Right cardiac atrium (tissue), 5 donors: ENCODE measurements at regions not wholly inside any gene's neighbourhood (a gene's known extent, or its start where the extent isn't known, plus 50 kb on each side); places are given as distances from the start of the nearest gene placed in this dataset.

Source experiments
- ATAC-seq, 2 donors: fragments of 200-7000 bp; cut with Tn5 transposase; one replicate each; pipeline versions ENCODE4 v1.8.0 to v1.9.1; 2020; ENCODE audit warnings: moderate library complexity in 2 of 2, mild to moderate bottlenecking in 1 of 2
- DNase-seq, 3 donors: peaks; one replicate each; pipeline ENCODE4 v3.0.0-alpha.2; 2020
- H3K27ac ChIP-seq: one replicate; pipeline ENCODE4 v1.5.1; 2013; ENCODE audit warnings: mild to moderate bottlenecking, low read length, control low read depth, moderate library complexity
- H3K27me3 ChIP-seq: one replicate; pipeline ENCODE4 v1.6.1; 2013; ENCODE audit not compliant: control insufficient read depth, insufficient read depth
- H3K4me1 ChIP-seq: one replicate; pipeline ENCODE4 v1.6.1; 2013; ENCODE audit warnings: low read length; ENCODE audit not compliant: control insufficient read depth, insufficient read depth
- H3K4me3 ChIP-seq: one replicate; pipeline ENCODE4 v1.5.1; 2013; ENCODE audit warnings: low read length, control low read depth
- H3K9me3 ChIP-seq: one replicate; pipeline ENCODE4 v1.6.1; 2013; ENCODE audit warnings: low read length; ENCODE audit not compliant: control insufficient read depth
- WGBS: extraction: QIAGEN DNeasy Blood & Tissue Kit; methylation state at CpG from one replicate; pipeline ENCODE4 v1.1.7; 2013; 5-methylcytosine and 5-hydroxymethylcytosine counted together
- intact Hi-C, 4 donors: fragments of 100-400 bp; cut with DNase I; formaldehyde crosslinking; loops; one replicate each; pipeline versions ENCODE4 v1.11.0 to v1.14.0; 2022 to 2023
- donor health status: healthy with polysubstance abuse.
- donor health status: DM: no; HTN: yes; CAD: no.
- donor health status: DM: no; HTN: no; CAD: no.
- donor health status: DM: no; HTN: yes; CAD: no; lungs with severe emphysema.
- donor health status: DM: yes; HTN: yes; CAD: no.

DNA sequence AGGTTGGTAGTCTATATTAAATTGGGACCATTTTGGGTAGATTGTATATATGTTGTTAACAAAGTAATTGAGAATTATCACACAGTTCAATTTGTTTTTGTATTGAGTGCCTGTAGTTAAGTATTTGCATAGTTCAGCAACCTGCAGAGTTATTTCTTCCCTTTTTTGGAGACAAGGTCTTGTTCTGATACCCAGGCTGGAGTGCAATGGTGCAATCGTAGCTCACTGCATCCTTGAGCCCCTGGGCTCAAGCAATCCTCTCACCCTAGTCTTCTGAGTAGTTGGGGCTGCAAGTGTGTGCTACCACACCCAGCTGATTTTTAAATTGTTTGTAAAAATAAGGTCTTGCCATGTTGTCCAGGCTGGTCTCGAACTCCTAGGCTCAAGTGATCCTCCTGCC lies 250.5 kb downstream of the UTRN start:
- Histone ChIP-seq H3K4me1 (no peaks in the 10 kb centered on the region), H3K27ac (no peak overlapping the region), H3K4me3 (no peak overlapping the region), H3K9me3 (no peaks in the 10 kb centered on the region), H3K27me3 (no peaks in the 10 kb centered on the region)
- ATAC-seq (no peak), DNase-seq (no peak)
- 94% methylated on average over 2 of the region's 2 CpGs for WGBS
- intact Hi-C loops = no loop called here

DNA sequence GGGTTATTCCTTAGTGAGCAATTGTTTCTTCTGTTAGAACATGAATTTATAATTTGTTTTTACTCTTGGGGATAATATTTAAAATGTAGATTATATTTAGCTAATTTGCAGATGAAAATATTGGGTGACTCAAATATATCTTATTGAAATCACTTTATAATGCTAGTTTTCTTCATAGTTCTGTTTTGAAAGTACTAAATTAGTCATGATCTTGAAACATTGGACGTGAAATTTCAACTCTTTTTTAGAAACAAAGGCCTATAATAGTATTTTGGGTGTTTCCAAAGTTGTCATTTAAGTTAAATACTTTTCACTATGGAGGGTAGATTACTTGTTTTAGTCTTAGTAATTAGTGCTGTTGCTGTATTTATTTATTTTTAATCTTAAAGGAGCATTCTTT lies 250.9 kb downstream of the UTRN start:
- WGBS = 78% methylated on average over 1 of the region's 1 CpG
- Histone ChIP-seq H3K9me3 (no peaks in the 10 kb centered on the region), H3K27me3 (no peaks in the 10 kb centered on the region), H3K4me1 (no peaks in the 10 kb centered on the region), H3K4me3 (no peak overlapping the region), H3K27ac (no peak overlapping the region)
- DNase-seq (no peak), ATAC-seq (no peak)
- intact Hi-C loops = no loop called here

DNA sequence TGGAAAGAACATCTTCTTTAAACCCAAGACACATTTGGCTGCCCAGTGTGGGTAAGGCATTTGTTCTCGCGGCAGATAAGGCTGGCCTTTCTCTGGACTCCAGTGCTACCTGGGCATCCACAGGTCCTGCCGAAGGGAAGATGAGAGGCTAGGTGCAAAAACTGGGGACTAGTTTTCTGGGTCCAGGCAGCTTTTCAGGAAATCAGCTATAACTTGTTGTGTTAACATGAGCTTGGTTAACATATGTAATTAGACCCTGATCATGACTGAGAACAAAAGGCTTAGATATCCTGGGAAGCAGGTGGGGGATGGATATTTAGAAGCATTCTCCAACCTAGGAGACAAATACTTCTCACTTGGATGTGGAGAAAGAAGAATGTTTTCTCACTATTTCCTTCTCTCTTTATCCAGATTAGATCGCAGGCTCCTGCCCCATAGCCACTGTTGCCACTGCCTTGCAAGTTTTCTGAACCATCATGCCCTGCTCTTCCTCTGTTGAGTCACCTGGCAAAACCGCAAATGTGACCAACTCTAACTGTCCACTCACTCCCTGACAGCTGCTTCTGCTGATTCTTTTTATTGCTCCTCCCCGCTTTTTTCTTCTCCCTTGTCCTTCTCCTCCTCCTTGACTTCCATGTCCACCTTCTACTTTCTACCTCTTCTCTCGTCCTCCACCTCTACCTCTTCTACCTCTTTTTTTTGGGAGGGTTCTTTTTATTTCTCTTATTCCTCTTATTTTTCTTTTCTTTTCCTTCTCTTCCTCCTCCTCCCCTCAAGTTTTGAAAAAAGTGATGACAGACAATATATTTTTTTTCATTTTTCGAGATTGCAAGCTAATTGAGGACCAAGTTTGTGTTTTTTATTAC lies 258.1 kb downstream of the UTRN start:
- no peak for ATAC-seq
- 90% methylated on average over 8 of the region's 8 CpGs for WGBS
- no peak for DNase-seq
- Histone ChIP-seq H3K4me3 (no peak overlapping the region), H3K27ac (no peak overlapping the region), H3K27me3 (no peaks in the 10 kb centered on the region), H3K9me3 (no peaks in the 10 kb centered on the region), H3K4me1 (no peaks in the 10 kb centered on the region)
- intact Hi-C loops = no loop called here

DNA sequence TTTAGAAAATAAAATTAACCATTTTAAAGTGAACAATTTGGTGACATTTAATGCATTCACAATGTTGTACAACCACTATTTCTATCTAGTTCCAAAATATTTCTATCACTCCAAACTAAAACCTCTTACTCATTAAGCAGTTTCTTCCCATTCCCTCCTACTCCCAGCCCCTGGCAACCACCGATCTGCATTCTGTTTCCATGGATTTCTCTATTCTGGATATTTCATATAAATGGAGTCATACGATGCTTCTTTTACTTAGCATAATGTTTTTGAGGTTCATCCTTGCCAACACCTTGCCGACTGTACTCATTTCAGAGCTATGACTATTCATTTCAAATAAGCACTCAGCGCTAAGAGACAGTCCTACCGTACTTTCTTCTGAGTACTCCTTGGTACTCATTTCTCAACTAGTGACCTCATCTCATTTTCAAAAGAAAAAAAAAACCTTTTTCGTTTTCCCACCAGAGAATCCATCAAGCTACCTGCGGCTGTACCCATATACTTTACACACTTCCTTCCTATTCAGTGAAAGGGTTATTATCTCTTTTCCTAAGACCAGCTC lies 259.2 kb downstream of the UTRN start:
- Histone ChIP-seq H3K4me1 (no peaks in the 10 kb centered on the region), H3K27ac (no peak overlapping the region), H3K9me3 (no peaks in the 10 kb centered on the region), H3K4me3 (no peak overlapping the region), H3K27me3 (no peaks in the 10 kb centered on the region)
- ATAC-seq (no peak), DNase-seq (no peak)
- intact Hi-C loops = no loop called here
- WGBS = 97% methylated on average over 7 of the region's 7 CpGs

DNA sequence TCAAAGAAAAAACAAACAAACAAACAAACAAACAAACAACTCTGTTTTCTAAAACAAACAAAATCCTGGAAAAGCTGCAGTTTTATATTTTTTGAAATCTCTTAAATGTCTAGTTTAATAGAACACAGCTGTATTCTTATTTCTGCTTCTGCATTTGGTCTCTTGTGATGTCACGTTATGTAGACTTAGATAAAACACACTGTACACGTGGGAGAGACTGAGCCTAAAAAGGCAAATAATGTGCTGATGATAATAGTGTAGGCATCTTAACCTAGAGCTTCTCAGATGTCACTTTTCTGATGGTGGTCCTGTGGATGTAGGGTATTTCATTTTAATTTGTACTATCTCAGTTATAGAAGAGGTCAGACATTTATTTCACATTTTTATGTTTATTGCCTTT lies 261.7 kb downstream of the UTRN start:
- 52% methylated on average over 2 of the region's 2 CpGs for WGBS
- DNase-seq (no peak), ATAC-seq (no peak)
- H3K9me3 ChIP-seq = no peaks in the 10 kb centered on the region
- no peaks in the 10 kb centered on the region for H3K27me3 ChIP-seq
- intact Hi-C loops = no loop called here
- H3K4me3 ChIP-seq = no peak overlapping the region
- no peaks in the 10 kb centered on the region for H3K4me1 ChIP-seq
- no peak overlapping the region for H3K27ac ChIP-seq

DNA sequence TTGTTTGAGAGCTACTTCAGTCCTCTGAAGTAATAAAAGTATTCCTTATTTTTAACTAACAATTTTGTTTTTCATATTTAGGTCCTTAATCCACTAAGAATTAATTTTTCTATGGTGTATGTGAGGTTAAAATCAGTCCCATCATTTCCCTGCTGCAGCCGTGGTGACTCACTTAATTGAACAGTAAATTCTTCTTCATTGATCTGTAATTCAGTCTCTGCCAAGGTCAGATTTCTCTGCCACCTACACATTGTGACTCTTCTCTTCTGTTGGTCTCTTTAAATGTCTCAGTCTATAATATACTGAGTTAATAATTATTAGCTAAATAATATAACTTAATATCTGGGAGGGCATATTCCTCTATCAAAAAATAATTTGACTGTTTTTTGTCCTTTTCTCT lies 262.3 kb downstream of the UTRN start:
- H3K27ac ChIP-seq = no peak overlapping the region
- no peaks in the 10 kb centered on the region for H3K27me3 ChIP-seq
- no peak for ATAC-seq
- H3K4me3 ChIP-seq = no peak overlapping the region
- H3K9me3 ChIP-seq = no peaks in the 10 kb centered on the region
- no peak for DNase-seq
- intact Hi-C loops = no loop called here
- WGBS = 73% methylated on average over 1 of the region's 1 CpG
- H3K4me1 ChIP-seq = no peaks in the 10 kb centered on the region

DNA sequence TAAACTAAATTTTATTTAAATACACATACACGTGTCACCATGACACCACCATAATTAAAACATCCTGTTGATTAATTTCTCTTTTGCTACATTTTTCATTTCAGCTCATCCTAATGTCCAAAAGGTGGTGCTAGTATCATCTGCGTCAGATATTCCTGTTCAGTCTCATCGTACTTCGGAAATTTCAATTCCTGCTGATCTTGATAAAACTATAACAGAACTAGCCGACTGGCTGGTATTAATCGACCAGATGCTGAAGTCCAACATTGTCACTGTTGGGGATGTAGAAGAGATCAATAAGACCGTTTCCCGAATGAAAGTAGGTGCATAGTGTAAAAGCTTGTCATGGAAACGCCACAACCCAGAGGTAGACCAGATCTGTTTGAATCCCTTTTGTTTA lies 263.4 kb downstream of the UTRN start:
- H3K4me1 ChIP-seq = no peaks in the 10 kb centered on the region
- no peak for DNase-seq

DNA sequence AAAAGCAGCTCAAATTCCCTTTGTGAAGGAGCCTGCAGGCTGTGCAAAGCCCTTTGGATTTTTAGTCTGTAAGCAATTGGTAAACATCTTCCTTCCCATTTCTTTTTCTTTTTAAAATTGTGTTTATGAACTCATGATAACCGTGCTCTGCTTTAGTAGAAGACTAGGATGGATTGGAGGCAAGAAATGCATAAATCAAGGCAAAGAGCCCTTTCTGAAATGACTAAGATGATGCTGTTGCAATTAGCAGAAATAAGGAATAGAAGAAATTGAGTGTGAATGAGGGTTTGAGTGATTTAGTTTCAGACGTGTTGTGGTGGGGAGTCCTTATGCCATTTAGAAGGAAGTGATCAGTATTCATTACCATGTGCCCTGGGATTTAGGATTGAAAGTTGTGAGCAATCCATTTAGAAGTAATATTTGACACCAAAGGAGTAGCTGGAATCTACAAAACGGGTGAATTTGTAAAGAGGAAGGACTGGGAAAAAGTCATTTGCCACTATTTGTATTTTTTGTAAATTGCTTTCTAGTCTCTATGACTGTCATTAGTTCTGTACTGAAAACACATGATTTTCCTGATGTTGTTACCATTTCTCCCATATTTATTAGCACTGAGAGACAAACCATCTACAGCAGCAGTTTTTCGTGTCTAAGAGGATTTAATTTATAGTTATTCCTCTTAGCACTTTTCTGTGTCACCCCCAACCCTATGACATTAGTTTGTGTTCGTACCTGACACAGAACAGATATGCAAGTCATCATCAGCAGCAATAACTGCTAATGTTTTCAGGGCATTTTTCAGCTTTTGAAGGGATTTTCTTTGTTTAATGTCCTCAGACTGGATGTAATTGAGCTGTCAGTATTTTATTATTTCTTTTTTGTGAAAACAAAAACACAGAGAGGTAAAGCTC lies 265.0 kb downstream of the UTRN start:
- no peak for ATAC-seq
- 94% methylated on average over 5 of the region's 5 CpGs for WGBS
- Histone ChIP-seq H3K4me3 (no peak overlapping the region), H3K27ac (no peak overlapping the region), H3K27me3 (no peaks in the 10 kb centered on the region), H3K9me3 (no peaks in the 10 kb centered on the region), H3K4me1 (no peaks in the 10 kb centered on the region)
- DNase-seq = no peak
- intact Hi-C loops = no loop called here

More for the DNA sequence above, 263.4 kb downstream of the UTRN start:
- Histone ChIP-seq H3K27ac (no peak overlapping the region), H3K27me3 (no peaks in the 10 kb centered on the region), H3K9me3 (no peaks in the 10 kb centered on the region), H3K4me3 (no peak overlapping the region)
- ATAC-seq = no peak
- WGBS = 92% methylated on average over 9 of the region's 9 CpGs
- intact Hi-C loops = no loop called here

DNA sequence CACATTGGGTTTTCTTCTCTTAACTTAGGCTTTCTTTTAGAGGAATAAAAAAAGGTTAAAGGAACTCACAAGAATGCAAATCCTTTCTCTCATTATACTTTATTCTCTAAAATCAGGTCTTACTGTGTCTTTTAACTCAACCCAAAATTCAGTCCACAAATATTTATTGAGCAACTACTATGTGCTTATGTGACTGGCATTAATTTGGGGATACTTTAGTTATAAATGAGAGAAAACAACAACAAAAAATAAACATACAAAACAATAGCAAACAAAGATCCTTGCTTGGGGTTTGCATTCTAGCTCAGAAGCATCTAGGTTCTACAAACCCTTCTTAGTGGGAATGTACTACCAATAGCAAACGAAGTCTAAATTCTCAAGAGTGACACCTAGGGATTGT lies 266.2 kb downstream of the UTRN start:
- no peaks in the 10 kb centered on the region for H3K4me1 ChIP-seq
- H3K27me3 ChIP-seq = no peaks in the 10 kb centered on the region
- intact Hi-C loops = no loop called here
- DNase-seq (no peak), ATAC-seq (no peak)
- WGBS = 90% methylated on average over 1 of the region's 1 CpG
- H3K27ac ChIP-seq = no peak overlapping the region
- H3K4me3 ChIP-seq = no peak overlapping the region
- no peaks in the 10 kb centered on the region for H3K9me3 ChIP-seq

DNA sequence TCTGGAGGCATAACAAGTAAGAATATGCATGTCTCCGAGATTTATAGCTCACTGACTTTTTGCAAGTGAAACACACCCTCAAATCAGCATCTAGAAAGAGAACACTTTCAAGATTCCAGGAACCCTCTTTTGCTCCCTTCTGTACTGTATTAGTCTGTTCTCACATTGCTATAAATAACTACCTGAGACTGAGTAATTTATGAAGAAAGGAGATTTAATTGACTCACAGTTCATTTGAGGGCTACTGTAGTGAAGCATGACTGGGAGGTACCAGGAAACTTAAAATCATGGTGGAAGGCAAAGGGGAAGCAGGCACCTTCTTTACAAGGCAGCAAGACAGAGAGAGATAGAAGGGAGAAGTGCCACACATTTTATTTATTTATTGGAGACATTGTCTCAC lies 269.9 kb downstream of the UTRN start:
- intact Hi-C loops = no loop called here
- DNase-seq (no peak), ATAC-seq (no peak)
- WGBS = 89% methylated on average over 1 of the region's 1 CpG
- H3K4me1 ChIP-seq = no peaks in the 10 kb centered on the region
- no peak overlapping the region for H3K4me3 ChIP-seq
- no peaks in the 10 kb centered on the region for H3K27me3 ChIP-seq
- no peak overlapping the region for H3K27ac ChIP-seq
- H3K9me3 ChIP-seq = no peaks in the 10 kb centered on the region
